ENCODE measurements at regions not wholly inside any gene's neighbourhood (a gene's known extent, or its start where the extent isn't known, plus 50 kb on each side); places are given as distances from the start of the nearest gene placed in this dataset.

DNA sequence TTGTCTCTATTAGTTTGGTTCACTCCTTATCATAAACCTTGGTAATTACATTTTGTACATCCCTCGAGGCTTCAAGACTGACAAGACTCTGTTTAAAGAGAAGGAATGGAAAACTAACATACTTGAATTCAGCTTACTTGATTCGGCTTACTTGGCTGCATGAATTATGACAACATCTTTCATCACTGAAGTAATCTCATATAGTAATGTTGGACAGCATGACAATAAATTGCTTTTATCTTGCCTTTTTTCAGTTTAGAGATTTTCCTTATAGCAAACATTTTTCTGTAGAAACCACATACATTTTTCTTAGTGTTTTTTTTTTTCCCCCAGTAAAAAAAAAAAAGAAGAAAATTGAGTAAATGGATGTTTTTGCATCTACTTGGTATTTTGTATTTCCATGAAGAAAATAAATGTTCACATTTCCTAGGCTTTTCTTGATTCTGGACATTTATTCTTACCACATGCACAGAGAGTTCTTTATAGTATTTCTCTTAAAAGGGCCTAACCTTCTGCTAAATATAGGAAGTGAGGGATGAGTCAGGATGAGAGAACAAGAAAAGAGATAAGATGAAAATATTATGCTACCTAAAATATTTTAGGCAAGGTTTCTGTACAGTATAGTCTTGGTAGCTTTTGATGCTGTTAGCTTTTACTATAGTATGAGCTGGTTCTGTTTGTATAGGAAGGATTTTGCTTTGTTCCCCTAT is 101.0 kb upstream of the HDGFL1 start:
- Histone ChIP-seq H3K79me2 (ENCODE audit: control insufficient read depth, insufficient read depth, low read length) (no peaks in the 10 kb centered on the region), H3K4me3 (replicated peaks in 1 of 4; ENCODE audit: control extremely low read depth in 1 of 4, insufficient read depth in 1 of 4, low read depth in 3 of 4, low read length in 4 of 4) (no peak overlapping the region), H3K4me1 (ENCODE audit: control insufficient read depth, extremely low read depth, insufficient read depth, low read length) (no peaks in the 10 kb centered on the region), H3K27me3 (ENCODE audit: control insufficient read depth, insufficient read depth, low read length) (no peaks in the 10 kb centered on the region), H3K9ac (ENCODE audit: insufficient read depth, low read length) (no peak overlapping the region), H3K9me3 (ENCODE audit: control insufficient read depth, insufficient read depth, low read depth, low read length) (no peaks in the 10 kb centered on the region), H3K27ac (ENCODE audit: insufficient read depth, low read length) (no peak overlapping the region), H4K20me1 (ENCODE audit: control insufficient read depth, extremely low read depth, insufficient read depth, low read length) (no peaks in the 10 kb centered on the region), H2AFZ (ENCODE audit: low read length) (no peak overlapping the region), H3K4me2 (ENCODE audit: extremely low read depth, insufficient read depth, low read length) (no peak overlapping the region), H3K36me3 (ENCODE audit: control insufficient read depth, insufficient read depth, low read length) (no peaks in the 10 kb centered on the region)
- DNase-seq (ENCODE audit: low read depth in 2 of 2): peak in 1 of 2 donors; percentile 44
- TF ChIP-seq EZH2 (IDR thresholded peaks at IDR 0.05; ENCODE audit: low read length, missing control alignments) (no peak), CTCF (conservative IDR thresholded peaks at IDR 0.05 in 1 of 2, IDR thresholded peaks at IDR 0.05 in 1 of 2; ENCODE audit: low read depth in 1 of 2, low read length in 2 of 2) (no peak)

DNA sequence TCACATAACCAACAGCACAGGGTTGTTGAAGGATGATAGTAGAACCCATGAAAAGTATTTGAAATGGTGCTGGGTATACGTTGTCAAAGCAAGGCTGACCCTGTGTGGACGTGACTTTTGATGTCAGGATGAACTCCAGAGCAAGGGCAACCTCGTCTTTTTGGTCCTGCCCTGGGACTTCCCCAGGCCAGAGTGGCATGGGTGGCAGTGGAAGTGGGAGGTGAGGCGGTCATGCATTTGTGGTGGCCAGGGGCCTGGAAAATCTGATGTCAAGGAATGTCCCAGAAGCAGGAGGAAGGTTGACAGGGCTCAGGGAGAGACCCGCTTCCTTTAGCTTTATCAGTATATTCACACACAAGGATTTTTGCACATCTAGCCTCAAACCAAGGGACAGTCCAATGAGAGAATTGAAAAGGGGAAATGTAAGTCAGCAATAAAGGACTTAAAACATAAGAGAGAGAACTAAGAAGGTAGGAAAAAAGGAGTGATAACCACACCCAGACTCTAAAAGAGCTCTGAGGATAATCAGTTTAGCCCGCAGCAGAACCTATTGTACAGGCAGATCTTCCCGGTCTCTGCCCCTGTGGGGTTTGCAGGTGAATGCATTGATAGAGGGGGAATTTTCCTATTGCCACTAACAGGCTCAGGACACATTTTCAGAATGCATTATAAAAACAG is 98.8 kb upstream of the HDGFL1 start:
- Histone ChIP-seq H3K4me3 (replicated peaks in 1 of 4; ENCODE audit: control extremely low read depth in 1 of 4, insufficient read depth in 1 of 4, low read depth in 3 of 4, low read length in 4 of 4) (no peak overlapping the region), H3K4me2 (ENCODE audit: extremely low read depth, insufficient read depth, low read length) (no peak overlapping the region), H3K27me3 (ENCODE audit: control insufficient read depth, insufficient read depth, low read length) (no peaks in the 10 kb centered on the region), H3K36me3 (ENCODE audit: control insufficient read depth, insufficient read depth, low read length) (no peaks in the 10 kb centered on the region), H3K27ac (ENCODE audit: insufficient read depth, low read length) (no peak overlapping the region), H3K9ac (ENCODE audit: insufficient read depth, low read length) (no peak overlapping the region), H4K20me1 (ENCODE audit: control insufficient read depth, extremely low read depth, insufficient read depth, low read length) (no peaks in the 10 kb centered on the region), H3K4me1 (ENCODE audit: control insufficient read depth, extremely low read depth, insufficient read depth, low read length) (no peaks in the 10 kb centered on the region), H2AFZ (ENCODE audit: low read length) (no peak overlapping the region), H3K9me3 (ENCODE audit: control insufficient read depth, insufficient read depth, low read depth, low read length) (no peaks in the 10 kb centered on the region), H3K79me2 (ENCODE audit: control insufficient read depth, insufficient read depth, low read length) (no peaks in the 10 kb centered on the region)
- no peak for DNase-seq (ENCODE audit: low read depth in 2 of 2)
- TF ChIP-seq EZH2 (IDR thresholded peaks at IDR 0.05; ENCODE audit: low read length, missing control alignments) (no peak), CTCF (conservative IDR thresholded peaks at IDR 0.05 in 1 of 2, IDR thresholded peaks at IDR 0.05 in 1 of 2; ENCODE audit: low read depth in 1 of 2, low read length in 2 of 2) (no peak)

DNA sequence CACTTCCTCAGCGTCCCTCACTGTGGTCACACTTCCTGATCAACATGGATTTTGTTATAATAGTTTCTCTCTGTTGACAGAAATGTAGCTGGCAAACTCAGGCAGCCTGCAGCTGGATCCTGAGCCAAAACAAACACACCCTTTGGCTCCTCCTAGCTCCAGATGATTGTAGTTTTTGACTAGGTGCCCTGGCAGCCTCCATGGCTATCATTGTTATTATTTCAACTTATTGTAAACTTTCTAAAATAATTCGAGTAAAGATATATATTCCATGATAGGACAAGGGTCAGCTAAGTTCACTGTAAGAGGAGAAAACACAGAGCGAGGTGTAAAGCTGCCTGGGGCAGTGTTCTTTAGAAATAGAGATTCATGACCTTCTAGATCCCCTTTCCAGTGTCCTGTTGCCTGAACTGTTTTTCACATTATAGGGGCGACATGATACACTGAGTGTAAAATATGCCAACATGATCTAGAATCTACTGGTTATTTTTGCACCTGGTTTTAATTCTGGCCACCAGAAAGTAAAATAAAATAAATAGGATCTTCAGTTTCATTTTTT is 98.2 kb upstream of the HDGFL1 start:
- H3K9ac ChIP-seq (ENCODE audit: insufficient read depth, low read length): no peak overlapping the region
- H3K27ac ChIP-seq (ENCODE audit: insufficient read depth, low read length): no peak overlapping the region
- H3K4me2 ChIP-seq (ENCODE audit: extremely low read depth, insufficient read depth, low read length): peak overlapping the region; percentile 63
- no peak for TF ChIP-seq EZH2 (IDR thresholded peaks at IDR 0.05; ENCODE audit: low read length, missing control alignments)
- peak; percentile 4 to 16 for TF ChIP-seq CTCF (conservative IDR thresholded peaks at IDR 0.05 in 1 of 2, IDR thresholded peaks at IDR 0.05 in 1 of 2; ENCODE audit: low read depth in 1 of 2, low read length in 2 of 2)
- no peaks in the 10 kb centered on the region for H3K36me3 ChIP-seq (ENCODE audit: control insufficient read depth, insufficient read depth, low read length)
- H3K4me1 ChIP-seq (ENCODE audit: control insufficient read depth, extremely low read depth, insufficient read depth, low read length): no peaks in the 10 kb centered on the region
- no peak overlapping the region for H3K4me3 ChIP-seq (replicated peaks in 1 of 4; ENCODE audit: control extremely low read depth in 1 of 4, insufficient read depth in 1 of 4, low read depth in 3 of 4, low read length in 4 of 4)
- no peaks in the 10 kb centered on the region for H4K20me1 ChIP-seq (ENCODE audit: control insufficient read depth, extremely low read depth, insufficient read depth, low read length)
- no peak overlapping the region for H2AFZ ChIP-seq (ENCODE audit: low read length)
- no peaks in the 10 kb centered on the region for H3K9me3 ChIP-seq (ENCODE audit: control insufficient read depth, insufficient read depth, low read depth, low read length)
- H3K79me2 ChIP-seq (ENCODE audit: control insufficient read depth, insufficient read depth, low read length): no peaks in the 10 kb centered on the region
- peak; percentile 72 for DNase-seq (ENCODE audit: low read depth in 2 of 2)
- no peaks in the 10 kb centered on the region for H3K27me3 ChIP-seq (ENCODE audit: control insufficient read depth, insufficient read depth, low read length)
